OCI-LY3 (cell line): ENCODE measurements at regions not wholly inside any gene's neighbourhood (a gene's known extent, or its start where the extent isn't known, plus 50 kb on each side); places are given as distances from the start of the nearest gene placed in this dataset.

ENCODE experiments used
- H2AFZ ChIP-seq: fragments of 200-600, 300-600 bp; shearing (Covaris generic); 2 replicates; pipeline ENCODE4 v1.6.0; 2014; ENCODE audit warnings: antibody characterized with exemption, low read depth, low read length
- H3K27ac ChIP-seq: fragments of 200-600, 300-600 bp; sonication (generic); 2 replicates; pipeline ENCODE4 v1.5.1; 2014; ENCODE audit warnings: mild to moderate bottlenecking, low read length, moderate library complexity, mixed read lengths
- H3K27me3 ChIP-seq: fragments of 200-600, 300-600 bp; sonication (generic); 2 replicates; pipeline ENCODE4 v1.6.1; 2014; ENCODE audit warnings: low read depth, low read length, mixed read lengths
- H3K36me3 ChIP-seq: fragments of 200-600, 300-600 bp; sonication (generic); replicated peaks from 2 replicates; pipeline ENCODE3; 2014; ENCODE audit warnings: low read depth, low read length, mixed read lengths
- H3K4me1 ChIP-seq: fragments of 300-600, 200-600 bp; sonication (generic); 2 replicates; pipeline ENCODE4 v1.6.1; 2014; ENCODE audit warnings: low read length, mixed read lengths
- H3K4me2 ChIP-seq: fragments of 200-600, 300-600 bp; sonication (generic); 2 replicates; pipeline ENCODE4 v1.6.1; 2014; ENCODE audit warnings: low read length, mixed read lengths
- H3K4me3 ChIP-seq: fragments of 300-600, 200-600 bp; sonication (generic); 2 replicates; pipeline ENCODE4 v1.5.1; 2014; ENCODE audit warnings: antibody characterized with exemption, mild to moderate bottlenecking, low read length, moderate library complexity
- H3K79me2 ChIP-seq: fragments of 300-600, 200-600 bp; shearing (Covaris generic); 2 replicates; pipeline ENCODE4 v1.6.1; 2014; ENCODE audit warnings: mild to moderate bottlenecking, low read length, mixed read lengths
- H3K9ac ChIP-seq: fragments of 300-600, 200-600 bp; shearing (Covaris generic); 2 replicates; pipeline ENCODE4 v1.6.0; 2014; ENCODE audit warnings: mild to moderate bottlenecking, low read length, moderate library complexity
- H3K9me3 ChIP-seq: fragments of 200-600, 300-600 bp; shearing (Covaris generic); 2 replicates; pipeline ENCODE4 v1.6.1; 2014; ENCODE audit warnings: low read length, mixed read lengths; ENCODE audit not compliant: insufficient read depth
- H4K20me1 ChIP-seq: fragments of 200-600, 300-600 bp; sonication (generic); 2 replicates; pipeline ENCODE4 v1.6.1; 2016; ENCODE audit warnings: low read length, mixed read lengths; ENCODE audit not compliant: insufficient read depth
- CTCF ChIP-seq: fragments of 200-600, 300-600 bp; sonication (generic); IDR thresholded peaks from 2 replicates; pipeline ENCODE4 v1.5.1; 2014; ENCODE audit warnings: antibody characterized with exemption, low read length, low read depth
- EZH2phosphoT487 ChIP-seq: fragments of 200-600 bp; shearing (Covaris generic); IDR thresholded peaks from 2 replicates; pipeline ENCODE4 v1.6.1; 2018; ENCODE audit warnings: antibody characterized with exemption, mixed run types, low read depth

- no peaks in the 10 kb centered on the region for H4K20me1 ChIP-seq
- no peaks in the 10 kb centered on the region for H3K27me3 ChIP-seq
Observed at GRCh38 chr2:66344087-66344663, 90.8 kb upstream of the MEIS1 start.

GRCh38 chr2:66343259-66343658 lies 91.7 kb upstream of the MEIS1 start:
- no peak overlapping the region for H2AFZ ChIP-seq
- H3K9me3 ChIP-seq: no peaks in the 10 kb centered on the region
- H3K4me3 ChIP-seq: no peak overlapping the region
- H3K9ac ChIP-seq: no peak overlapping the region
- H3K27me3 ChIP-seq: no peaks in the 10 kb centered on the region
- H4K20me1 ChIP-seq: no peaks in the 10 kb centered on the region
- H3K4me1 ChIP-seq: 0 out of 2 replicates have a peak, but pooled peaks cover 4% of the 10 kb centered on the region
- H3K27ac ChIP-seq: no peak overlapping the region
- no peak overlapping the region for H3K4me2 ChIP-seq
- H3K79me2 ChIP-seq: no peaks in the 10 kb centered on the region
- no peak for TF ChIP-seq CTCF
- TF ChIP-seq EZH2phosphoT487: no peak
- no peaks in the 10 kb centered on the region for H3K36me3 ChIP-seq

More at GRCh38 chr2:66344087-66344663, 90.8 kb upstream of the MEIS1 start:
- H3K4me3 ChIP-seq: no peak overlapping the region
- TF ChIP-seq EZH2phosphoT487 (no peak), CTCF (no peak)
- H3K79me2 ChIP-seq: no peaks in the 10 kb centered on the region
- H3K36me3 ChIP-seq: no peaks in the 10 kb centered on the region
- 0 out of 2 replicates have a peak, but pooled peaks cover 4% of the 10 kb centered on the region for H3K4me1 ChIP-seq
- no peak overlapping the region for H3K9ac ChIP-seq
- no peak overlapping the region for H3K4me2 ChIP-seq
- H3K9me3 ChIP-seq: no peaks in the 10 kb centered on the region
- H2AFZ ChIP-seq: no peak overlapping the region
- H3K27ac ChIP-seq: no peak overlapping the region

- H3K4me3 ChIP-seq: no peak overlapping the region
- no peaks in the 10 kb centered on the region for H3K9me3 ChIP-seq
- H4K20me1 ChIP-seq: no peaks in the 10 kb centered on the region
- no peak for TF ChIP-seq EZH2phosphoT487
- no peak for TF ChIP-seq CTCF
- H3K36me3 ChIP-seq: no peaks in the 10 kb centered on the region
- H2AFZ ChIP-seq: no peak overlapping the region
- H3K27me3 ChIP-seq: no peaks in the 10 kb centered on the region
- 0 out of 2 replicates have a peak, but pooled peaks cover 4% of the 10 kb centered on the region for H3K4me1 ChIP-seq
- no peak overlapping the region for H3K9ac ChIP-seq
- no peak overlapping the region for H3K4me2 ChIP-seq
- no peak overlapping the region for H3K27ac ChIP-seq
- H3K79me2 ChIP-seq: no peaks in the 10 kb centered on the region
Observed at GRCh38 chr2:66340521-66340920, 94.4 kb upstream of the MEIS1 start.

GRCh38 chr2:66334237-66335029 lies 100.5 kb upstream of the MEIS1 start:
- Histone ChIP-seq H3K27ac (peak overlapping the region; percentile 31), H3K9ac (no peak overlapping the region), H3K27me3 (no peaks in the 10 kb centered on the region), H4K20me1 (no peaks in the 10 kb centered on the region), H3K36me3 (no peaks in the 10 kb centered on the region), H3K4me1 (peaks cover 26% of the 10 kb centered on the region), H3K4me2 (peak overlapping the region; percentile 54), H3K9me3 (no peaks in the 10 kb centered on the region), H2AFZ (peak overlapping the region; percentile 66; the same call in 1 of the 2 replicates), H3K4me3 (peak overlapping the region; percentile 49), H3K79me2 (no peaks in the 10 kb centered on the region)
- no peak for TF ChIP-seq EZH2phosphoT487
- no peak for TF ChIP-seq CTCF
